ENCODE measurements at regions not wholly inside any gene's neighbourhood (a gene's known extent, or its start where the extent isn't known, plus 50 kb on each side); places are given as distances from the start of the nearest gene placed in this dataset.

DNA sequence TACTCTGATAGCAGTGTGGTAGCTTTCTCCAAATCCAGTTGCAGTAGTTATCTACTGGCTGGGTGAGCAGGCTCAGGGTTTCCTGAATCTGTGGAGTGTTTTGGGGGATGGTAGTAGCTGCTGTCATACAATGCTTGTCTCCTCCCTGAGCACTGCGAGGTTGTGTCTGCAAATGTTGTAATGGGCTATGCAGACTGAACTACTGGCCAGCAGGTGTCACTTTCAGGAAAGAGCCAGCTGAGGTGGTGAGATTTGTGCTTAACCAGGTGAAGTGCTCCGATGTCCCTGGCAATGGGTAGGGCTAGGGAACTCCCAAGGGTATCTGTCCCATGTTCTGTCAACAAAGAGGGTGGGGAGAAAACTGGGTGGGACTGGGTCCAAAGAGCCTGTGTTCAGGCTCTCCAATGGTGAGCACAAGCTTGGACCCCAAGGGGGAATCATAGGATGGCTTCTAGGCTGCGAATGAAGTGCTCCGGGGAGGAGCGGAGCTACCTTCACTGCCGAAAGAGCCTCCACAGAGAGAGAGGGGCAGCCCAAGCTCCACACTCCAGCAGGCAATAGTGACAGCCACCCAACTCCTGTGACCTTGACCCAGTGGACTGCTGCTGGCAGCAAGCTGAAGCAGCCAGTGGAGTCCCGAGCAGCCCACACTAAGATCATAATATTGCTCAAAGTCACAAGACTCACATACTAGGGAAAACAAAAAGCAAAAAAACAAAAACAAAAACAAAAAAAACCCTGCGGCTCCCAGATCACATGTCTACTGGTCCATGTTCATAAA is 1324.0 kb upstream of the USP15 start:
- Histone ChIP-seq H3K4me3 (ENCODE audit: severe bottlenecking) (no peak overlapping the region), H3K27me3 (ENCODE audit: insufficient read depth, poor library complexity, severe bottlenecking) (no peaks in the 10 kb centered on the region), H3K27ac (ENCODE audit: poor library complexity, severe bottlenecking) (no peak overlapping the region), H3K36me3 (ENCODE audit: low read depth) (no peaks in the 10 kb centered on the region), H3K4me1 (ENCODE audit: insufficient read depth, poor library complexity, severe bottlenecking) (no peaks in the 10 kb centered on the region), H3K9me3 (ENCODE audit: severe bottlenecking) (peaks cover 2% of the 10 kb centered on the region)
- TF ChIP-seq, protein P1, sequence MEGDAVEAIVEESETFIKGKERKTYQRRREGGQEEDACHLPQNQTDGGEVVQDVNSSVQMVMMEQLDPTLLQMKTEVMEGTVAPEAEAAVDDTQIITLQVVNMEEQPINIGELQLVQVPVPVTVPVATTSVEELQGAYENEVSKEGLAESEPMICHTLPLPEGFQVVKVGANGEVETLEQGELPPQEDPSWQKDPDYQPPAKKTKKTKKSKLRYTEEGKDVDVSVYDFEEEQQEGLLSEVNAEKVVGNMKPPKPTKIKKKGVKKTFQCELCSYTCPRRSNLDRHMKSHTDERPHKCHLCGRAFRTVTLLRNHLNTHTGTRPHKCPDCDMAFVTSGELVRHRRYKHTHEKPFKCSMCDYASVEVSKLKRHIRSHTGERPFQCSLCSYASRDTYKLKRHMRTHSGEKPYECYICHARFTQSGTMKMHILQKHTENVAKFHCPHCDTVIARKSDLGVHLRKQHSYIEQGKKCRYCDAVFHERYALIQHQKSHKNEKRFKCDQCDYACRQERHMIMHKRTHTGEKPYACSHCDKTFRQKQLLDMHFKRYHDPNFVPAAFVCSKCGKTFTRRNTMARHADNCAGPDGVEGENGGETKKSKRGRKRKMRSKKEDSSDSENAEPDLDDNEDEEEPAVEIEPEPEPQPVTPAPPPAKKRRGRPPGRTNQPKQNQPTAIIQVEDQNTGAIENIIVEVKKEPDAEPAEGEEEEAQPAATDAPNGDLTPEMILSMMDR (IDR thresholded peaks at IDR 0.05; ENCODE audit: poor library complexity, severe bottlenecking), result no peak
- ATAC-seq (ENCODE audit: low read depth) (no peak), DNase-seq (ENCODE audit: low spot score) (no peak)

DNA sequence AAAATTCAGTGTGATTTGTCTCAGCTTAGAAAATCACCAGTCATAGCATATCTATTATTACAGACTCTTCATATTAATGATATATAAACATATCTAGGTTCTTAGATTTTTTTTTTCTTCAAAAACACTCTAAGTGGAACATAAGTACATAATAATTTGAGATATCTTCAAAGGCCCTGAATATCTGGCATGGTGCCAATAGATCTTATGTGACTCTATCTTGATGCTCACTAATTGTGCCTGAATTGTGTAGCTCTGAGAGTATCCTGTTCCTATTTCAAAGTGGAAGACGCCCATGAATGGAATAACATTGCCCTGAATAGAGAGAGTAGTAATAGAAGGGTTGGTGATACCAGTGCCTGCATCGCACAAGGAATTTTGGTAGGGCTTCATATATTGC is 1312.7 kb upstream of the USP15 start:
- Histone ChIP-seq H3K4me1 (ENCODE audit: insufficient read depth, poor library complexity, severe bottlenecking) (no peaks in the 10 kb centered on the region), H3K4me3 (ENCODE audit: severe bottlenecking) (no peak overlapping the region), H3K27ac (ENCODE audit: poor library complexity, severe bottlenecking) (no peak overlapping the region), H3K9me3 (ENCODE audit: severe bottlenecking) (no peaks in the 10 kb centered on the region), H3K27me3 (ENCODE audit: insufficient read depth, poor library complexity, severe bottlenecking) (peaks cover 3% of the 10 kb centered on the region), H3K36me3 (ENCODE audit: low read depth) (no peaks in the 10 kb centered on the region)
- ATAC-seq (ENCODE audit: low read depth) (no peak), DNase-seq (ENCODE audit: low spot score) (no peak)
- TF ChIP-seq, protein P1 (IDR thresholded peaks at IDR 0.05; ENCODE audit: poor library complexity, severe bottlenecking), result no peak

DNA sequence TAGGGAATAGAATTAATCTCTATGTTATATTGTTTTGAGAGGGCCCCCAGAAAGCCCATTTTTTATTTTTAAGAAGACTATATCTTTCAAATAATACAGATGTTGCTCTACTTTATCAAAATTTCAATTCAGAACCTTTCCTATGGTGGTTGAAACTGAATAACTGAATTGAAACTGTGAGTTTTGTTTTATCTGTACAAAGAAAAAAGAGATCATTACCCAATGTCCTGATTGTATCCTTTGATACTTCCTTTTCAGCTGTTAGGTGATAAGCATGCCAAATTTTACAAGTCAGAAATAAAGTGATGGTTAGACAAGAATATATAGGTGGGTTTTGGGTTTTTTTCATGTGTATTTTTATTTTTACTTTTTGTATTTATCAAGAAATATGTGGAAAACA is 1293.1 kb upstream of the USP15 start:
- Histone ChIP-seq H3K9me3 (ENCODE audit: severe bottlenecking) (no peaks in the 10 kb centered on the region), H3K4me3 (ENCODE audit: severe bottlenecking) (no peak overlapping the region), H3K27ac (ENCODE audit: poor library complexity, severe bottlenecking) (no peak overlapping the region), H3K4me1 (ENCODE audit: insufficient read depth, poor library complexity, severe bottlenecking) (no peaks in the 10 kb centered on the region), H3K27me3 (ENCODE audit: insufficient read depth, poor library complexity, severe bottlenecking) (no peaks in the 10 kb centered on the region), H3K36me3 (ENCODE audit: low read depth) (no peaks in the 10 kb centered on the region)
- ATAC-seq (ENCODE audit: low read depth) (no peak), DNase-seq (ENCODE audit: low spot score) (no peak)
- TF ChIP-seq, protein P1 (IDR thresholded peaks at IDR 0.05; ENCODE audit: poor library complexity, severe bottlenecking), result no peak

DNA sequence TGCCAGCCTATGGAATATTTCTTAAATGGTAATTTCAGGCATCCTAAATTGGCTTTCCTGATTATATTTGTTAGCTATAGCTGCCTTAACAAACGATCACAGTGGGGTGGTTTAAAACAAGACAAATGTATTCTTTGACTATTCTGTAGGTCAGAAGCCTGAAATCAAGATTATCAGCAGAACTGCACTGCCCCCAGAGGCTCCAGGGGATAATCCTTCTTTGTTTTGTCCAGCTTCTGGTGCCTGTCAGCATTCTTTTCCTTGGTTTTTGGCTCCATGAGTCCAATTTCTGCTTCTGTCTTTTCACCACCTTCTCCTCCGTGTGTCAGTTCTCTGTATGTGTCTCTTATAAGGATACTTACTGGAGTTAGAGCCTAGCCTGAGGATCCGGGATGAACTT is 1282.2 kb upstream of the USP15 start:
- TF ChIP-seq, protein P1 (IDR thresholded peaks at IDR 0.05; ENCODE audit: poor library complexity, severe bottlenecking), result peak; percentile 38
- H3K9me3 ChIP-seq (ENCODE audit: severe bottlenecking), result no peaks in the 10 kb centered on the region
- no peak overlapping the region for H3K27ac ChIP-seq (ENCODE audit: poor library complexity, severe bottlenecking)
- ATAC-seq (ENCODE audit: low read depth) (no peak), DNase-seq (ENCODE audit: low spot score) (no peak)
- no peak overlapping the region for H3K4me3 ChIP-seq (ENCODE audit: severe bottlenecking)
- H3K36me3 ChIP-seq (ENCODE audit: low read depth), result no peaks in the 10 kb centered on the region
- H3K4me1 ChIP-seq (ENCODE audit: insufficient read depth, poor library complexity, severe bottlenecking), result no peaks in the 10 kb centered on the region
- H3K27me3 ChIP-seq (ENCODE audit: insufficient read depth, poor library complexity, severe bottlenecking), result no peaks in the 10 kb centered on the region

DNA sequence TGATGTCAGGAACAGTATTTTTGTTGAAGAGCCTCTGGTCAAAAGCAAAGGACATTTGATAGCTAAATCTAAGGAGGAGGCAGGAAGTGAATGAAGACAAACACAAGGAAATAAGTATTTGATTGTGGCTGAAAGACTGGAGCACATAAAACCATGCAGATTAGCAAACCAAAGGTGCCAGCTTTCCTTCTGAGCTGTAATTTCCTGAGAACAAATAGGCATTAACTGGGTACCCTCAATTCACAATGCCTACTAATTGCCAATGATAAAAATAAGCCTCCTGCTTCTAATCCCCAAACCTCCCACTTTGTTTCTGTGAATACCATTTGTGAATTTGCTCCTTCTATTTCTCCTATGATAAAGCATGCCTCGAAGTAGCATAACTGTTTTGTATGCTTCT is 1279.6 kb upstream of the USP15 start:
- Histone ChIP-seq H3K9me3 (ENCODE audit: severe bottlenecking) (no peaks in the 10 kb centered on the region), H3K4me1 (ENCODE audit: insufficient read depth, poor library complexity, severe bottlenecking) (no peaks in the 10 kb centered on the region), H3K36me3 (ENCODE audit: low read depth) (no peaks in the 10 kb centered on the region), H3K4me3 (ENCODE audit: severe bottlenecking) (no peak overlapping the region), H3K27me3 (ENCODE audit: insufficient read depth, poor library complexity, severe bottlenecking) (no peaks in the 10 kb centered on the region), H3K27ac (ENCODE audit: poor library complexity, severe bottlenecking) (no peak overlapping the region)
- TF ChIP-seq, protein P1 (IDR thresholded peaks at IDR 0.05; ENCODE audit: poor library complexity, severe bottlenecking), result no peak
- ATAC-seq (ENCODE audit: low read depth) (no peak), DNase-seq (ENCODE audit: low spot score) (no peak)

Data from RWPE2 (cell line).